ENCODE measurements at regions not wholly inside any gene's neighbourhood (a gene's known extent, or its start where the extent isn't known, plus 50 kb on each side); places are given as distances from the start of the nearest gene placed in this dataset.

- 75 to 80% methylated on average over 3 of the region's 3 CpGs for WGBS, 2 donors (ENCODE audit: low coverage in 1 of 2)
- TF ChIP-seq POLR2AphosphoS5 (IDR thresholded peaks at IDR 0.05) (no peak), CTCF (IDR thresholded peaks at IDR 0.05) (no peak), EP300 (IDR thresholded peaks at IDR 0.05; ENCODE audit: low read depth) (no peak), POLR2A (IDR thresholded peaks at IDR 0.05) (no peak)
- intact Hi-C loops (cut with DNase I; ENCODE audit: low total_unique reads), result no loop called here
Observed at GRCh38 chr10:25689346-25690100, 244.5 kb upstream of the MYO3A start.

GRCh38 chr10:25692761-25693160 lies 241.3 kb upstream of the MYO3A start:
- no peak for DNase-seq
- Histone ChIP-seq H3K4me3 (no peak overlapping the region), H3K27me3 (no peaks in the 10 kb centered on the region), H3K4me1 (no peaks in the 10 kb centered on the region), H3K36me3 (no peaks in the 10 kb centered on the region), H3K27ac (no peak overlapping the region), H3K9me3 (no peaks in the 10 kb centered on the region)
- intact Hi-C loops (cut with DNase I; ENCODE audit: low total_unique reads) (no loop called here), in situ Hi-C loops (cut with MboI; ENCODE audit: low pct_ligation_motif_present in 1 of 4, low pct_unique_long_range_greater_than_20kb in 1 of 4, low sequenced_read_pairs in 3 of 4) (no loop called here)
- 58% methylated on average over 2 of the region's 2 CpGs; no CpG with 5 or more reads in 1 of the 2 donors for WGBS, 2 donors (ENCODE audit: low coverage in 1 of 2)
- TF ChIP-seq CTCF (IDR thresholded peaks at IDR 0.05) (no peak), EP300 (IDR thresholded peaks at IDR 0.05; ENCODE audit: low read depth) (no peak), POLR2AphosphoS5 (IDR thresholded peaks at IDR 0.05) (no peak), POLR2A (IDR thresholded peaks at IDR 0.05) (no peak)

More at GRCh38 chr10:25689346-25690100, 244.5 kb upstream of the MYO3A start:
- H3K9me3 ChIP-seq, result no peaks in the 10 kb centered on the region
- no peak for DNase-seq
- H3K27ac ChIP-seq, result no peak overlapping the region
- H3K4me1 ChIP-seq, result no peaks in the 10 kb centered on the region
- no peaks in the 10 kb centered on the region for H3K36me3 ChIP-seq
- H3K27me3 ChIP-seq, result no peaks in the 10 kb centered on the region
- no peak overlapping the region for H3K4me3 ChIP-seq
- in situ Hi-C loops (cut with MboI; ENCODE audit: low pct_ligation_motif_present in 1 of 4, low pct_unique_long_range_greater_than_20kb in 1 of 4, low sequenced_read_pairs in 3 of 4), result no loop called here

DNA sequence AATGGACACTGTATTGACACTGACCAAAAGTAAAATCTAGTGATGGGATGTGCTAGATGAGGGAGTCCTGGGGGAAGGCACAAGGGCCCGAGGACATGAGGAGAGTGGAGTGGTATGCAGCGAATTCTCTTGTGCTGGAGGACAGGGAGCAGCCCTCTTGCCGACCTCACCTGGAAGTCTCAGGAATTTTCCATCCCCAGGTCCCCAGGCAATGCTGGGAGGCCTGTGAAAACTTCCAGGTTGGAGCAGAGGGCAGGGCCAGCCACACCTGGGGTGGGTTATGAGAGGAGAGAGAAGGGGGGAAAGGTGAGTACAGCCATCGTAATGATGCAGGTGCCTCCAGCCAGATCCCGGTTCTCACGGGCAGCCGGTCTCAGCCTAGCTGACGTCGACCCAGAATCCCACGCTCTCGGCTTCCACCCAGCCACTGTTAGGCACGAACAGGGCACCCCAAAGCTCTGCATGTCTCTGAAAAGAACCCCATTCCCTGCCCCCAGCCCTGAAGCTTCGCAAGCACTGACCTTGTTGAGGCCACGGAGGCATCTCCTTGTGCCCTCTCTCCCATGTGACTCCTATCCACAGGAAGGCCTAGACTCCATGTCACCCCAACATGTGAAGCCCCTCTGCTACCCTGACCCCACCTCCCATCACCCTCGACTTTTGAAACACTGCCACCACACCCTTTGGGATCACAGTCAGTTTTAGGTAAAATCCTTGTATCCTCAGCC lies 239.7 kb upstream of the MYO3A start:
- DNase-seq, result no peak
- Histone ChIP-seq H3K27ac (no peak overlapping the region), H3K4me1 (no peaks in the 10 kb centered on the region), H3K27me3 (no peaks in the 10 kb centered on the region), H3K9me3 (no peaks in the 10 kb centered on the region), H3K4me3 (no peak overlapping the region), H3K36me3 (no peaks in the 10 kb centered on the region)
- intact Hi-C loops (cut with DNase I; ENCODE audit: low total_unique reads), result no loop called here
- in situ Hi-C loops (cut with MboI; ENCODE audit: low pct_ligation_motif_present in 1 of 4, low pct_unique_long_range_greater_than_20kb in 1 of 4, low sequenced_read_pairs in 3 of 4), result no loop called here
- TF ChIP-seq POLR2A (IDR thresholded peaks at IDR 0.05) (no peak), POLR2AphosphoS5 (IDR thresholded peaks at IDR 0.05) (no peak), EP300 (IDR thresholded peaks at IDR 0.05; ENCODE audit: low read depth) (no peak), CTCF (IDR thresholded peaks at IDR 0.05) (no peak)
- 79% methylated on average over 2 to 15 of the region's 15 CpGs for WGBS, 2 donors (ENCODE audit: low coverage in 1 of 2)

GRCh38 chr10:25694971-25695370 lies 239.1 kb upstream of the MYO3A start:
- intact Hi-C loops (cut with DNase I; ENCODE audit: low total_unique reads), result no loop called here
- no peak for DNase-seq
- in situ Hi-C loops (cut with MboI; ENCODE audit: low pct_ligation_motif_present in 1 of 4, low pct_unique_long_range_greater_than_20kb in 1 of 4, low sequenced_read_pairs in 3 of 4), result no loop called here
- Histone ChIP-seq H3K4me3 (no peak overlapping the region), H3K9me3 (no peaks in the 10 kb centered on the region), H3K27me3 (no peaks in the 10 kb centered on the region), H3K27ac (no peak overlapping the region), H3K4me1 (no peaks in the 10 kb centered on the region), H3K36me3 (no peaks in the 10 kb centered on the region)
- WGBS, 2 donors (ENCODE audit: low coverage in 1 of 2), result 55 to 63% methylated on average over 3 of the region's 3 CpGs
- TF ChIP-seq EP300 (IDR thresholded peaks at IDR 0.05; ENCODE audit: low read depth) (no peak), CTCF (IDR thresholded peaks at IDR 0.05) (no peak), POLR2AphosphoS5 (IDR thresholded peaks at IDR 0.05) (no peak), POLR2A (IDR thresholded peaks at IDR 0.05) (no peak)
